ENCODE measurements at regions not wholly inside any gene's neighbourhood (a gene's known extent, or its start where the extent isn't known, plus 50 kb on each side); places are given as distances from the start of the nearest gene placed in this dataset.

GRCh38 chr2:181250691-181251090 is 206.5 kb upstream of the ITGA4 start:
- TF ChIP-seq CTCF (IDR thresholded peaks at IDR 0.05) (no peak), POLR2A (IDR thresholded peaks at IDR 0.05) (no peak), EP300 (IDR thresholded peaks at IDR 0.05) (no peak), POLR2AphosphoS5 (IDR thresholded peaks at IDR 0.05) (no peak)

All from stomach (tissue), 4 donors.